Testis (tissue), 2 donors: ENCODE measurements at regions not wholly inside any gene's neighbourhood (a gene's known extent, or its start where the extent isn't known, plus 50 kb on each side); places are given as distances from the start of the nearest gene placed in this dataset.

Experiments
- POLR2A ChIP-seq: fragments of 450-650 bp; IDR thresholded peaks from one replicate; pipeline ENCODE4 v1.6.1; 2017; ENCODE audit warnings: antibody characterized with exemption, mild to moderate bottlenecking, moderate library complexity
- TF ChIP-seq, protein P1 (sequence below), 3 experiments: fragments of 450-650 bp in 2 of 3; fragments of 200-600 bp in 1 of 3; sonication (generic) in 1 of 3; IDR thresholded peaks; one replicate each; pipeline ENCODE4 v1.5.1; 2016 to 2019; ENCODE audit warnings: antibody characterized with exemption in 3 of 3, mild to moderate bottlenecking in 2 of 3, moderate library complexity in 1 of 3

- TF ChIP-seq, protein P1, sequence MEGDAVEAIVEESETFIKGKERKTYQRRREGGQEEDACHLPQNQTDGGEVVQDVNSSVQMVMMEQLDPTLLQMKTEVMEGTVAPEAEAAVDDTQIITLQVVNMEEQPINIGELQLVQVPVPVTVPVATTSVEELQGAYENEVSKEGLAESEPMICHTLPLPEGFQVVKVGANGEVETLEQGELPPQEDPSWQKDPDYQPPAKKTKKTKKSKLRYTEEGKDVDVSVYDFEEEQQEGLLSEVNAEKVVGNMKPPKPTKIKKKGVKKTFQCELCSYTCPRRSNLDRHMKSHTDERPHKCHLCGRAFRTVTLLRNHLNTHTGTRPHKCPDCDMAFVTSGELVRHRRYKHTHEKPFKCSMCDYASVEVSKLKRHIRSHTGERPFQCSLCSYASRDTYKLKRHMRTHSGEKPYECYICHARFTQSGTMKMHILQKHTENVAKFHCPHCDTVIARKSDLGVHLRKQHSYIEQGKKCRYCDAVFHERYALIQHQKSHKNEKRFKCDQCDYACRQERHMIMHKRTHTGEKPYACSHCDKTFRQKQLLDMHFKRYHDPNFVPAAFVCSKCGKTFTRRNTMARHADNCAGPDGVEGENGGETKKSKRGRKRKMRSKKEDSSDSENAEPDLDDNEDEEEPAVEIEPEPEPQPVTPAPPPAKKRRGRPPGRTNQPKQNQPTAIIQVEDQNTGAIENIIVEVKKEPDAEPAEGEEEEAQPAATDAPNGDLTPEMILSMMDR (IDR thresholded peaks at IDR 0.05), result no peak
- TF ChIP-seq POLR2A, result no peak
These were observed 139.2 kb upstream of the ADAMTS9 start for GRCh38 chr3:64827019-64827418.
